Loucy (cell line): ENCODE measurements at regions not wholly inside any gene's neighbourhood (a gene's known extent, or its start where the extent isn't known, plus 50 kb on each side); places are given as distances from the start of the nearest gene placed in this dataset.
"Not testable (repeated sequence)": the region's sequence is repeated elsewhere in the genome, so short reads cannot be mapped to it uniquely, and the experiment has no call there.

ENCODE experiments used
- H2AFZ ChIP-seq: fragments of 200-600 bp; sonication (generic); 2 replicates; pipeline ENCODE4 v1.6.0; 2016; ENCODE audit warnings: antibody characterized with exemption, mild to moderate bottlenecking, low read length, moderate library complexity
- H3F3A ChIP-seq: fragments of 200-600 bp; 2 replicates; pipeline ENCODE4 v1.6.0; 2016; ENCODE audit warnings: antibody characterized with exemption, low read depth, mild to moderate bottlenecking
- H3K27me3 ChIP-seq: fragments of 200-600 bp; sonication (generic); 2 replicates; pipeline ENCODE4 v1.6.1; 2014; ENCODE audit warnings: low read length, mild to moderate bottlenecking; ENCODE audit not compliant: insufficient read depth, poor library complexity, severe bottlenecking
- H3K36me3 ChIP-seq: fragments of 200-600 bp; sonication (generic); 2 replicates; pipeline ENCODE4 v1.6.1; 2016; ENCODE audit warnings: low read length; ENCODE audit not compliant: insufficient read depth
- H3K4me1 ChIP-seq: fragments of 200-600 bp; sonication (generic); 2 replicates; pipeline ENCODE4 v1.5.1; 2014; ENCODE audit warnings: low read length, mild to moderate bottlenecking; ENCODE audit not compliant: insufficient read depth, poor library complexity, severe bottlenecking
- H3K4me2 ChIP-seq: fragments of 200-600 bp; sonication (generic); 2 replicates; pipeline ENCODE4 v1.6.0; 2014; ENCODE audit warnings: antibody characterized with exemption, low read length, low read depth, mild to moderate bottlenecking; ENCODE audit not compliant: poor library complexity, severe bottlenecking
- H3K4me3 ChIP-seq: fragments of 200-600 bp; sonication (generic); 2 replicates; pipeline ENCODE4 v1.5.1; 2014; ENCODE audit warnings: low read length, mild to moderate bottlenecking, mixed read lengths; ENCODE audit not compliant: poor library complexity, severe bottlenecking
- H3K79me2 ChIP-seq: fragments of 200-600 bp; sonication (generic); 2 replicates; pipeline ENCODE4 v1.6.1; 2014; ENCODE audit warnings: low read length; ENCODE audit not compliant: insufficient read depth
- H3K9ac ChIP-seq: fragments of 200-600 bp; sonication (generic); 2 replicates; pipeline ENCODE4 v1.6.0; 2014; ENCODE audit warnings: mild to moderate bottlenecking, low read depth, low read length, moderate library complexity; ENCODE audit not compliant: poor library complexity, severe bottlenecking
- H3K9me2 ChIP-seq: fragments of 200-600 bp; sonication (generic); replicated peaks from 2 replicates; pipeline ENCODE4 v1.6.1; 2016; ENCODE audit warnings: low read depth, low read length, mixed read lengths
- H3K9me3 ChIP-seq: fragments of 200-600 bp; sonication (generic); 2 replicates; pipeline ENCODE4 v1.6.1; 2014; ENCODE audit warnings: mild to moderate bottlenecking, antibody characterized with exemption, low read length, low read depth; ENCODE audit not compliant: insufficient read depth
- H4K20me1 ChIP-seq: fragments of 200-600 bp; sonication (generic); 2 replicates; pipeline ENCODE4 v1.6.0; 2014; ENCODE audit warnings: antibody characterized with exemption, low read length, mild to moderate bottlenecking; ENCODE audit not compliant: insufficient read depth, poor library complexity, severe bottlenecking
- EZH2phosphoT487 ChIP-seq: fragments of 200-600 bp; IDR thresholded peaks from 2 replicates; pipeline ENCODE4 v1.6.1; 2018; ENCODE audit warnings: antibody characterized with exemption, mild to moderate bottlenecking, moderate library complexity, borderline replicate concordance
- TF ChIP-seq, protein P1 (sequence below): fragments of 200-600 bp; sonication (generic); conservative IDR thresholded peaks from 2 replicates; pipeline ENCODE4 v1.5.1; 2014; ENCODE audit warnings: mild to moderate bottlenecking, antibody characterized with exemption, low read length

DNA sequence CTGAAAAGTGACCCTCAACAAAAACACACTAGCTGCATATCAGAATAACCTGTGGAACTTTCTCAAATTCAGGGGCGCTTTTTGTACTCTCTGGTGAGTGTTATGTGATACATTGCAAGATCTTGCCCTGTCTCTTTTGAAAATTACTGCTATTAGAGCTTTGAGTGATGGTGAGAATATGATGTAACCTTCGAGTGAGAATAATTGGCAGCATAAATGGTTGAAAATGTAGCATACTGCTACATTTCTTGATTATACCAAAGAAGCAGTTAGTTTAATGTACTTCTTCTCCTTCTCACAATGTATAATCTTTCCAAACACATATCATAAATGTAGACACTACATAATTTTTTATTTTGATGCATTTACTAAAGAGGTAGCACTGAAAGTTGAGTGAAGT, 882.9 kb downstream of the FSTL5 start:
- no peak overlapping the region for H2AFZ ChIP-seq
- TF ChIP-seq, protein P1, sequence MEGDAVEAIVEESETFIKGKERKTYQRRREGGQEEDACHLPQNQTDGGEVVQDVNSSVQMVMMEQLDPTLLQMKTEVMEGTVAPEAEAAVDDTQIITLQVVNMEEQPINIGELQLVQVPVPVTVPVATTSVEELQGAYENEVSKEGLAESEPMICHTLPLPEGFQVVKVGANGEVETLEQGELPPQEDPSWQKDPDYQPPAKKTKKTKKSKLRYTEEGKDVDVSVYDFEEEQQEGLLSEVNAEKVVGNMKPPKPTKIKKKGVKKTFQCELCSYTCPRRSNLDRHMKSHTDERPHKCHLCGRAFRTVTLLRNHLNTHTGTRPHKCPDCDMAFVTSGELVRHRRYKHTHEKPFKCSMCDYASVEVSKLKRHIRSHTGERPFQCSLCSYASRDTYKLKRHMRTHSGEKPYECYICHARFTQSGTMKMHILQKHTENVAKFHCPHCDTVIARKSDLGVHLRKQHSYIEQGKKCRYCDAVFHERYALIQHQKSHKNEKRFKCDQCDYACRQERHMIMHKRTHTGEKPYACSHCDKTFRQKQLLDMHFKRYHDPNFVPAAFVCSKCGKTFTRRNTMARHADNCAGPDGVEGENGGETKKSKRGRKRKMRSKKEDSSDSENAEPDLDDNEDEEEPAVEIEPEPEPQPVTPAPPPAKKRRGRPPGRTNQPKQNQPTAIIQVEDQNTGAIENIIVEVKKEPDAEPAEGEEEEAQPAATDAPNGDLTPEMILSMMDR = no peak
- no peak for TF ChIP-seq EZH2phosphoT487
- H3K4me1 ChIP-seq = no peaks in the 10 kb centered on the region

DNA sequence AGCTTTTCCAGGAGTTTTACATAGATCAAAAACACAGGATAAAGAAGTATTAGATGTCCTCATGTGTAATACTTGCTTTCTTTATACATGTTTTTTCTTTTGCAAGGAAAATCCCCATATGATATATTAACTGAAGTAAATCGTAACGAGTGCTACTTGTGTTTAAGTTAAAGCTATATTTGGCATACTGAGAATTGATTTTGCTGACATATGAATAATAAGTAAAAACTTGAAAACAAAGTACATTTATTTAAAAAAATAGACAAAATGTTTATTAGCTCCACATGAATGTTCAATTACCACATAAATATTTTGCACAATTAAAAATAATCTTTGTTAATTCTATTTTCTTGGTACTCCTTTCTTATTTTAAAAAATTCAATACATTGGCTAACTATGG, 884.7 kb downstream of the FSTL5 start:
- TF ChIP-seq, protein P1 = no peak
- TF ChIP-seq EZH2phosphoT487 = no peak
- no peaks in the 10 kb centered on the region for H3K79me2 ChIP-seq

More for the DNA sequence above, 882.9 kb downstream of the FSTL5 start:
- no peak overlapping the region for H3K4me2 ChIP-seq
- no peaks in the 10 kb centered on the region for H3K79me2 ChIP-seq
- no peaks in the 10 kb centered on the region for H3F3A ChIP-seq
- no peaks in the 10 kb centered on the region for H3K27me3 ChIP-seq
- H3K4me3 ChIP-seq = no peak overlapping the region
- H3K9ac ChIP-seq = no peak overlapping the region
- H3K9me2 ChIP-seq = no peaks in the 10 kb centered on the region
- H3K36me3 ChIP-seq = no peaks in the 10 kb centered on the region
- H3K9me3 ChIP-seq = no peaks in the 10 kb centered on the region
- H4K20me1 ChIP-seq = no peaks in the 10 kb centered on the region

DNA sequence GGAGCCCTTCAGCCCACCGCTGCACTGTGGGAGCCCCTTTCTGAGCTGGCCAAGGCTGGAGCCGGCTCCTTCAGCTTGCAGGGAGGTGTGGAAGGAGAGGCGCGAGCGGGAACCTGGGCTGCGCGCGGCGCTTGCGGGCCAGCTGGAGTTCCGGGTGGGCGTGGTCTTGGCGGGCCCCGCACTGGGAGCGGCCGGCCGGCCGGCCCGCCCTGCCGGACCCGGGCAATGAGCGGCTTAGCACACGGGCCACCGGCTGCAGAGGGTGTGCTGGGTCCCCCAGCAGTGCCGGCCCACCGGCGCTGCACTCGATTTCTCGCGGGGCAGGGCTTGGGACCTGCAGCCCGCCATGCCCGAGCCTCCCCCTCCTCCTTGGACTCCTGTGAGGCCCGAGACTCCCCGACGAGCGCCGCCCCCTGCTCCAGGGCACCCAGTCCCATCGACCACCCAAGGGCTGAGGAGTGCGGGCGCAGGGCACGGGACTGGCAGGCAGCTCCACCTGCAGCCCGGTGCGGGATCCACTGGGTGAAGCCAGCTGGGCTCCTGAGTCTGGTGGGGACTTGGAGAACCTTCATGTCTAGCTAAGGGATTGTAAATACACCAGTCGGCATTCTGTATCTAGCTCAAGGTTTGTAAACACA, 886.5 kb downstream of the FSTL5 start:
- not testable (repeated sequence) for H4K20me1 ChIP-seq, H3K27me3 ChIP-seq, H3K4me3 ChIP-seq, H3K79me2 ChIP-seq, H3K4me1 ChIP-seq, H3K9ac ChIP-seq, H2AFZ ChIP-seq, H3K36me3 ChIP-seq, H3K9me2 ChIP-seq, H3K4me2 ChIP-seq, H3K9me3 ChIP-seq, H3F3A ChIP-seq

More for the DNA sequence above, 884.7 kb downstream of the FSTL5 start:
- Histone ChIP-seq H2AFZ (no peak overlapping the region), H3K9ac (no peak overlapping the region), H3F3A (no peaks in the 10 kb centered on the region), H3K9me2 (no peaks in the 10 kb centered on the region), H3K4me1 (no peaks in the 10 kb centered on the region), H3K36me3 (no peaks in the 10 kb centered on the region), H3K9me3 (no peaks in the 10 kb centered on the region), H4K20me1 (no peaks in the 10 kb centered on the region), H3K4me3 (no peak overlapping the region), H3K4me2 (no peak overlapping the region), H3K27me3 (no peaks in the 10 kb centered on the region)

- no peak overlapping the region for H3K9ac ChIP-seq
- H4K20me1 ChIP-seq = no peaks in the 10 kb centered on the region
- H3K4me2 ChIP-seq = no peak overlapping the region
- H3K9me2 ChIP-seq = no peaks in the 10 kb centered on the region
- no peak overlapping the region for H3K4me3 ChIP-seq
- H3K9me3 ChIP-seq = no peaks in the 10 kb centered on the region
- no peaks in the 10 kb centered on the region for H3F3A ChIP-seq
- H3K36me3 ChIP-seq = no peaks in the 10 kb centered on the region
- H3K27me3 ChIP-seq = no peaks in the 10 kb centered on the region
- H3K4me1 ChIP-seq = no peaks in the 10 kb centered on the region
- H3K79me2 ChIP-seq = no peaks in the 10 kb centered on the region
- TF ChIP-seq EZH2phosphoT487 = no peak
- H2AFZ ChIP-seq = no peak overlapping the region
Measured at GRCh38 chr4:161273607-161274006, 890.2 kb downstream of the FSTL5 start.
